ENCODE measurements at regions not wholly inside any gene's neighbourhood (a gene's known extent, or its start where the extent isn't known, plus 50 kb on each side); places are given as distances from the start of the nearest gene placed in this dataset.
A peak's percentile ranks its signal among the peaks of the same experiment; 100 is the strongest.

GRCh38 chr5:166961028-166961427, 1330.4 kb upstream of the WWC1 start:
- Histone ChIP-seq H3K9me3 (ENCODE audit: low read depth) (peaks cover 4% of the 10 kb centered on the region), H3K79me2 (ENCODE audit: insufficient read depth) (no peaks in the 10 kb centered on the region), H3K4me2 (ENCODE audit: unreplicated experiment) (no peak overlapping the region)

GRCh38 chr5:166961913-166962312, 1329.5 kb upstream of the WWC1 start:
- no peaks in the 10 kb centered on the region for H3K36me3 ChIP-seq (ENCODE audit: low read depth)
- no peaks in the 10 kb centered on the region for H3K79me2 ChIP-seq (ENCODE audit: insufficient read depth)
- H3K4me1 ChIP-seq (ENCODE audit: insufficient read depth), result no peaks in the 10 kb centered on the region
- H3K9me2 ChIP-seq (ENCODE audit: insufficient read depth), result no peaks in the 10 kb centered on the region
- peaks cover 4% of the 10 kb centered on the region for H3K9me3 ChIP-seq (ENCODE audit: low read depth)
- TF ChIP-seq EZH2phosphoT487 (IDR thresholded peaks at IDR 0.05; ENCODE audit: insufficient read depth, low read depth) (no peak), EZH2 (IDR thresholded peaks at IDR 0.05; ENCODE audit: insufficient read depth, poor library complexity, severe bottlenecking) (no peak)
- no peak overlapping the region for H3K27ac ChIP-seq
- H3K9ac ChIP-seq, result no peak overlapping the region
- H3F3A ChIP-seq (ENCODE audit: insufficient read depth), result no peaks in the 10 kb centered on the region
- 36 to 40% methylated on average over 4 of the region's 4 CpGs for WGBS, 2 experiments (ENCODE audit: low coverage in 1 of 2, low lambda C conversion rate in 2 of 2, missing lambda C conversion rate in 2 of 2)
- no peak overlapping the region for H3K4me2 ChIP-seq (ENCODE audit: unreplicated experiment)
- H4K20me1 ChIP-seq (ENCODE audit: insufficient read depth), result no peaks in the 10 kb centered on the region
- no peak overlapping the region for H3K4me3 ChIP-seq
- no peak overlapping the region for H2AFZ ChIP-seq
- in situ Hi-C loops (cut with MboI), result no loop called here
- H3K27me3 ChIP-seq (replicated peaks; ENCODE audit: insufficient read depth), result no peaks in the 10 kb centered on the region
- no peak for DNase-seq

More at GRCh38 chr5:166961028-166961427, 1330.4 kb upstream of the WWC1 start:
- Histone ChIP-seq H4K20me1 (ENCODE audit: insufficient read depth) (no peaks in the 10 kb centered on the region), H3F3A (ENCODE audit: insufficient read depth) (no peaks in the 10 kb centered on the region), H3K27me3 (replicated peaks; ENCODE audit: insufficient read depth) (no peaks in the 10 kb centered on the region), H3K4me1 (ENCODE audit: insufficient read depth) (no peaks in the 10 kb centered on the region), H3K36me3 (ENCODE audit: low read depth) (no peaks in the 10 kb centered on the region), H3K4me3 (no peak overlapping the region), H2AFZ (no peak overlapping the region), H3K9ac (no peak overlapping the region), H3K9me2 (ENCODE audit: insufficient read depth) (no peaks in the 10 kb centered on the region), H3K27ac (no peak overlapping the region)
- no peak for TF ChIP-seq EZH2 (IDR thresholded peaks at IDR 0.05; ENCODE audit: insufficient read depth, poor library complexity, severe bottlenecking)
- TF ChIP-seq EZH2phosphoT487 (IDR thresholded peaks at IDR 0.05; ENCODE audit: insufficient read depth, low read depth), result no peak
- DNase-seq, result peak; percentile 3
- in situ Hi-C loops (cut with MboI), result no loop called here
- 50 to 61% methylated on average over 5 of the region's 5 CpGs for WGBS, 2 experiments (ENCODE audit: low coverage in 1 of 2, low lambda C conversion rate in 2 of 2, missing lambda C conversion rate in 2 of 2)

- no peaks in the 10 kb centered on the region for H3K4me1 ChIP-seq (ENCODE audit: insufficient read depth)
- H3F3A ChIP-seq (ENCODE audit: insufficient read depth), result no peaks in the 10 kb centered on the region
- H3K79me2 ChIP-seq (ENCODE audit: insufficient read depth), result no peaks in the 10 kb centered on the region
- no peaks in the 10 kb centered on the region for H3K9me2 ChIP-seq (ENCODE audit: insufficient read depth)
- H3K4me3 ChIP-seq, result no peak overlapping the region
- in situ Hi-C loops (cut with MboI), result no loop called here
- H3K27ac ChIP-seq, result no peak overlapping the region
- 34 to 42% methylated on average over 8 of the region's 8 CpGs for WGBS, 2 experiments (ENCODE audit: low coverage in 1 of 2, low lambda C conversion rate in 2 of 2, missing lambda C conversion rate in 2 of 2)
- TF ChIP-seq EZH2phosphoT487 (IDR thresholded peaks at IDR 0.05; ENCODE audit: insufficient read depth, low read depth), result no peak
- TF ChIP-seq EZH2 (IDR thresholded peaks at IDR 0.05; ENCODE audit: insufficient read depth, poor library complexity, severe bottlenecking), result no peak
- no peak overlapping the region for H3K9ac ChIP-seq
- no peak overlapping the region for H3K4me2 ChIP-seq (ENCODE audit: unreplicated experiment)
- H4K20me1 ChIP-seq (ENCODE audit: insufficient read depth), result no peaks in the 10 kb centered on the region
- H3K36me3 ChIP-seq (ENCODE audit: low read depth), result no peaks in the 10 kb centered on the region
- H3K27me3 ChIP-seq (replicated peaks; ENCODE audit: insufficient read depth), result no peaks in the 10 kb centered on the region
- no peak overlapping the region for H2AFZ ChIP-seq
- no peak for DNase-seq
- peaks cover 4% of the 10 kb centered on the region for H3K9me3 ChIP-seq (ENCODE audit: low read depth)
These were observed 1329.0 kb upstream of the WWC1 start for GRCh38 chr5:166962461-166962860.

GRCh38 chr5:166963596-166963995, 1327.8 kb upstream of the WWC1 start:
- Histone ChIP-seq H3K4me1 (ENCODE audit: insufficient read depth) (no peaks in the 10 kb centered on the region), H3K9me3 (ENCODE audit: low read depth) (peaks cover 4% of the 10 kb centered on the region), H3K79me2 (ENCODE audit: insufficient read depth) (no peaks in the 10 kb centered on the region), H3K4me3 (no peak overlapping the region), H3K27me3 (replicated peaks; ENCODE audit: insufficient read depth) (no peaks in the 10 kb centered on the region), H3K27ac (no peak overlapping the region), H3F3A (ENCODE audit: insufficient read depth) (no peaks in the 10 kb centered on the region), H3K36me3 (ENCODE audit: low read depth) (no peaks in the 10 kb centered on the region), H3K9ac (no peak overlapping the region), H3K9me2 (ENCODE audit: insufficient read depth) (no peaks in the 10 kb centered on the region), H3K4me2 (ENCODE audit: unreplicated experiment) (no peak overlapping the region), H4K20me1 (ENCODE audit: insufficient read depth) (no peaks in the 10 kb centered on the region), H2AFZ (no peak overlapping the region)
- no peak for TF ChIP-seq EZH2 (IDR thresholded peaks at IDR 0.05; ENCODE audit: insufficient read depth, poor library complexity, severe bottlenecking)
- no peak for TF ChIP-seq EZH2phosphoT487 (IDR thresholded peaks at IDR 0.05; ENCODE audit: insufficient read depth, low read depth)
- 24 to 40% methylated on average over 3 to 5 of the region's 5 CpGs for WGBS, 2 experiments (ENCODE audit: low coverage in 1 of 2, low lambda C conversion rate in 2 of 2, missing lambda C conversion rate in 2 of 2)
- no peak for DNase-seq
- in situ Hi-C loops (cut with MboI), result no loop called here

GRCh38 chr5:166977911-166978422, 1313.5 kb upstream of the WWC1 start:
- no peaks in the 10 kb centered on the region for H3F3A ChIP-seq (ENCODE audit: insufficient read depth)
- H3K79me2 ChIP-seq (ENCODE audit: insufficient read depth), result no peaks in the 10 kb centered on the region
- H3K4me3 ChIP-seq, result no peak overlapping the region
- H3K4me1 ChIP-seq (ENCODE audit: insufficient read depth), result no peaks in the 10 kb centered on the region
- no peak for TF ChIP-seq EZH2 (IDR thresholded peaks at IDR 0.05; ENCODE audit: insufficient read depth, poor library complexity, severe bottlenecking)
- 0 out of 2 replicates have a peak overlapping the region, but pooled peaks have one; percentile 38 for H2AFZ ChIP-seq
- H3K27ac ChIP-seq, result no peak overlapping the region
- in situ Hi-C loops (cut with MboI), result no loop called here
- DNase-seq, result no peak
- H3K36me3 ChIP-seq (ENCODE audit: low read depth), result no peaks in the 10 kb centered on the region
- H3K27me3 ChIP-seq (replicated peaks; ENCODE audit: insufficient read depth), result peaks cover 31% of the 10 kb centered on the region
- WGBS, 2 experiments (ENCODE audit: low coverage in 1 of 2, low lambda C conversion rate in 2 of 2, missing lambda C conversion rate in 2 of 2), result 15% methylated on average over 7 of the region's 7 CpGs
- H3K9me2 ChIP-seq (ENCODE audit: insufficient read depth), result no peaks in the 10 kb centered on the region
- H4K20me1 ChIP-seq (ENCODE audit: insufficient read depth), result no peaks in the 10 kb centered on the region
- H3K9me3 ChIP-seq (ENCODE audit: low read depth), result no peaks in the 10 kb centered on the region
- H3K4me2 ChIP-seq (ENCODE audit: unreplicated experiment), result no peak overlapping the region
- no peak overlapping the region for H3K9ac ChIP-seq
